Body of pancreas (tissue), 4 donors: ENCODE measurements at regions not wholly inside any gene's neighbourhood (a gene's known extent, or its start where the extent isn't known, plus 50 kb on each side); places are given as distances from the start of the nearest gene placed in this dataset.

Source experiments
- CTCF ChIP-seq, 7 experiments: fragments of 450-650 bp in 4 of 7; fragments of 200-600 bp in 3 of 7; sonication (generic) in 3 of 7; IDR thresholded peaks; one replicate each; pipeline ENCODE4 v1.5.1; 2016 to 2019; ENCODE audit warnings: antibody characterized with exemption in 7 of 7
- POLR2A ChIP-seq, 3 donors: fragments of 450-650 bp; IDR thresholded peaks; one replicate each; pipeline ENCODE4 v1.6.1; 2016; ENCODE audit warnings: antibody characterized with exemption in 3 of 3, mild to moderate bottlenecking in 2 of 3

DNA sequence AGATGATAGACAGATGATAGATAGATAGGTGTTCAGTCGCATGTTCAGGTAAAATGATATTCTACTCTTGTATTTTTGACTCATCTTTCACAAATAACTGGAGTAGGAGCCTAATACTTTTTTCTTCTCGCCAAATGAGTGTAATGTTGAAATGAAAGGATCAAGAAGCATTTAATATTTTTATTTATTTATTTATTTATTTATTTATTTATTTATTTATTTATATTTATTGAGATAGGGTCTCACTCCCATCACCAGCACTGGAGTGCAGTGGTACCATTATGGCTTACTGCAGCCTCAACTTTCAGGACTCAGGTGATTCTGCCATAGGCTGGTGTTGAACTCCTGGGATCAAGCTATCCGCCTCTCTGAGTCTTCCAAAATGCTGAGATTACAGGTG lies 298.8 kb downstream of the KCNC2 start:
- TF ChIP-seq POLR2A (IDR thresholded peaks at IDR 0.05) (no peak), CTCF (IDR thresholded peaks at IDR 0.05) (no peak)
